Sigmoid colon (tissue), 6 donors: ENCODE measurements at regions not wholly inside any gene's neighbourhood (a gene's known extent, or its start where the extent isn't known, plus 50 kb on each side); places are given as distances from the start of the nearest gene placed in this dataset.

Experiments used
- DNase-seq: peaks from one replicate; pipeline ENCODE4 v3.0.0-alpha.2; 2019
- H3K27ac ChIP-seq, 4 donors: fragments of 200-600 bp; sonication (generic); one replicate each; pipeline ENCODE4 v1.5.1; 2016 to 2019; ENCODE audit warnings: mild to moderate bottlenecking in 1 of 4
- H3K27me3 ChIP-seq, 3 donors: fragments of 200-600 bp; sonication (generic); one replicate each; pipeline ENCODE4 v1.5.1; 2019; ENCODE audit warnings: mild to moderate bottlenecking in 1 of 3
- H3K36me3 ChIP-seq, 4 donors: fragments of 200-600 bp; sonication (generic); one replicate each; pipeline ENCODE4 v1.5.1; 2016 to 2019
- H3K4me1 ChIP-seq, 4 donors: fragments of 200-600 bp; sonication (generic); one replicate each; pipeline ENCODE4 v1.5.1; 2017 to 2019
- H3K4me3 ChIP-seq, 4 donors: fragments of 200-600 bp; sonication (generic); one replicate each; pipeline ENCODE4 v1.5.1; 2017 to 2019; ENCODE audit warnings: mild to moderate bottlenecking in 2 of 4, moderate library complexity in 1 of 4
- H3K9me3 ChIP-seq, 4 donors: fragments of 200-600 bp in 3 of 4; sonication (generic) in 3 of 4; one replicate each; pipeline versions ENCODE4 v1.5.1 to v1.6.1; 2013 to 2019
- EP300 ChIP-seq, 4 donors: sonication (generic); formaldehyde crosslinking; IDR thresholded peaks; one replicate each; pipeline ENCODE4 v1.6.1; 2017; ENCODE audit warnings: antibody characterized with exemption in 4 of 4
- POLR2A ChIP-seq, 2 donors: fragments of 450-650 bp; IDR thresholded peaks; one replicate each; pipeline ENCODE4 v1.6.1; 2016; ENCODE audit warnings: antibody characterized with exemption in 2 of 2, mild to moderate bottlenecking in 2 of 2, moderate library complexity in 2 of 2
- POLR2AphosphoS5 ChIP-seq, 4 donors: sonication (generic); formaldehyde crosslinking; IDR thresholded peaks; one replicate each; pipeline ENCODE4 v1.6.1; 2017; ENCODE audit warnings: antibody characterized with exemption in 4 of 4
- WGBS, 2 donors: extraction: QIAGEN DNeasy Blood & Tissue Kit; methylation state at CpG; one replicate each; pipeline ENCODE4 v1.1.7; 2013; 5-methylcytosine and 5-hydroxymethylcytosine counted together
- intact Hi-C: fragments of 100-400 bp; cut with DNase I; formaldehyde crosslinking; loops from one replicate; pipeline ENCODE4 v1.15.1; 2023
- TF ChIP-seq, protein P1 (sequence below), 4 experiments: fragments of 450-650 bp in 3 of 4; fragments of 200-600 bp in 1 of 4; IDR thresholded peaks; one replicate each; pipeline ENCODE4 v1.5.1; 2016 to 2019; ENCODE audit warnings: antibody characterized with exemption in 4 of 4, mild to moderate bottlenecking in 3 of 4, moderate library complexity in 2 of 4
- donor health status: healthy with polysubstance abuse.
- donor health status: healthy.

- 42 to 78% methylated on average over 7 of the region's 7 CpGs for WGBS, 2 donors
- Histone ChIP-seq H3K4me3 (no peak overlapping the region), H3K36me3 (no peaks in the 10 kb centered on the region), H3K9me3 (no peaks in the 10 kb centered on the region), H3K27ac (no peak overlapping the region), H3K4me1 (no peaks in the 10 kb centered on the region), H3K27me3 (peaks cover 0 to 7% (median 0%) of the 10 kb centered on the region in 3 donors)
- intact Hi-C loops = no loop called here
- TF ChIP-seq, protein P1, sequence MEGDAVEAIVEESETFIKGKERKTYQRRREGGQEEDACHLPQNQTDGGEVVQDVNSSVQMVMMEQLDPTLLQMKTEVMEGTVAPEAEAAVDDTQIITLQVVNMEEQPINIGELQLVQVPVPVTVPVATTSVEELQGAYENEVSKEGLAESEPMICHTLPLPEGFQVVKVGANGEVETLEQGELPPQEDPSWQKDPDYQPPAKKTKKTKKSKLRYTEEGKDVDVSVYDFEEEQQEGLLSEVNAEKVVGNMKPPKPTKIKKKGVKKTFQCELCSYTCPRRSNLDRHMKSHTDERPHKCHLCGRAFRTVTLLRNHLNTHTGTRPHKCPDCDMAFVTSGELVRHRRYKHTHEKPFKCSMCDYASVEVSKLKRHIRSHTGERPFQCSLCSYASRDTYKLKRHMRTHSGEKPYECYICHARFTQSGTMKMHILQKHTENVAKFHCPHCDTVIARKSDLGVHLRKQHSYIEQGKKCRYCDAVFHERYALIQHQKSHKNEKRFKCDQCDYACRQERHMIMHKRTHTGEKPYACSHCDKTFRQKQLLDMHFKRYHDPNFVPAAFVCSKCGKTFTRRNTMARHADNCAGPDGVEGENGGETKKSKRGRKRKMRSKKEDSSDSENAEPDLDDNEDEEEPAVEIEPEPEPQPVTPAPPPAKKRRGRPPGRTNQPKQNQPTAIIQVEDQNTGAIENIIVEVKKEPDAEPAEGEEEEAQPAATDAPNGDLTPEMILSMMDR (IDR thresholded peaks at IDR 0.05) = no peak
- TF ChIP-seq EP300 (IDR thresholded peaks at IDR 0.05) = no peak
- no peak for TF ChIP-seq POLR2A (IDR thresholded peaks at IDR 0.05)
- TF ChIP-seq POLR2AphosphoS5 (IDR thresholded peaks at IDR 0.05) = no peak
- no peak for DNase-seq
Observed at GRCh38 chr2:234412726-234413125, 84.2 kb downstream of the ARL4C start.

DNA sequence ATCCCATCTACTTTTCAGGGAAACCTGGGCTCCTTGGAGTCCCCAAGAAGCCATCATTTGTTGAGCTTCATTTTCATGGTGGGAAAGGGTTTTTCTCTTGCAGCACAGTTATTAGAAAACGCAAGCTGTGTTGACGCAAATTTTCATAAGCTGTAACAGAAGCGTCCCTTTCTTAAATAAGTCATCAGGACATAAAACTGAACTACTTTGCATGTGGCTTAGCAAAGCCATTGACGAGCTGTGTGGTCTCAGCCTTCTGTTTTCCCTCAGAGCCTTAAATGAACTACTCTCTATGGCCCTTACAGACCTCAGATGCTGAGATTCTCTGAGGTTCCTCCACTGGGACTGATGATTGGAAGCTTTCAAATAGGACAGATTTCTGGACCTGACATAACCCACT lies 85.1 kb downstream of the ARL4C start:
- no peak for DNase-seq
- Histone ChIP-seq H3K27me3 (peaks cover 0 to 7% (median 0%) of the 10 kb centered on the region in 3 donors), H3K36me3 (no peaks in the 10 kb centered on the region), H3K4me3 (no peak overlapping the region), H3K4me1 (no peaks in the 10 kb centered on the region), H3K9me3 (no peaks in the 10 kb centered on the region), H3K27ac (no peak overlapping the region)
- intact Hi-C loops = no loop called here
- TF ChIP-seq POLR2A (IDR thresholded peaks at IDR 0.05) (no peak), EP300 (IDR thresholded peaks at IDR 0.05) (no peak), POLR2AphosphoS5 (IDR thresholded peaks at IDR 0.05) (no peak)
- TF ChIP-seq, protein P1 (IDR thresholded peaks at IDR 0.05) = no peak
- 79 to 81% methylated on average over 4 of the region's 4 CpGs for WGBS, 2 donors

- 86 to 88% methylated on average over 5 of the region's 5 CpGs for WGBS, 2 donors
- H3K27ac ChIP-seq = no peak overlapping the region
Observed at GRCh38 chr2:234410526-234410925, 86.4 kb downstream of the ARL4C start.

DNA sequence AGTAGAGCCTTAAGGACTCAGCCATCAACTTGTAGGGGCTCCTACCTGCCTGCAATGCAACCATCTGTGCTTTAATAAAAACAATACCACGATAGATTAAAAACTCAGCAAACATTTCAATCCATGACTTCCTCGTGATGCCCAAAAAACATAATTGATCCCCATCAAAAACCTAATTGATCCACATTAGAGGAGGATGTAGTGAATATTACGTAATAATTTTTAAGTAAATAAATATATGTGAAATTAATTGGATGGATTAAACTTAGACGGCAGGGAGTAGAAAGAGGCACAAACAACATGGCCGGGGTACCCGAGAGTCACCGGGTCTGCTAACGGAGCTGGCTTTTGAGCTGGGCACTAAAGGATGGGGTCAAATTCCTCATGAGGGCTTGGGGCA lies 87.3 kb downstream of the ARL4C start:
- intact Hi-C loops = no loop called here

More at GRCh38 chr2:234410526-234410925, 86.4 kb downstream of the ARL4C start:
- Histone ChIP-seq H3K9me3 (no peaks in the 10 kb centered on the region), H3K36me3 (no peaks in the 10 kb centered on the region), H3K4me3 (no peak overlapping the region), H3K4me1 (no peaks in the 10 kb centered on the region), H3K27me3 (peaks cover 0 to 7% (median 0%) of the 10 kb centered on the region in 3 donors)
- intact Hi-C loops = no loop called here
- no peak for DNase-seq
- TF ChIP-seq POLR2AphosphoS5 (IDR thresholded peaks at IDR 0.05) (no peak), EP300 (IDR thresholded peaks at IDR 0.05) (no peak), POLR2A (IDR thresholded peaks at IDR 0.05) (no peak)
- TF ChIP-seq, protein P1 (IDR thresholded peaks at IDR 0.05) = no peak

More for the DNA sequence above, 87.3 kb downstream of the ARL4C start:
- DNase-seq = no peak
- WGBS, 2 donors = 91 to 94% methylated on average over 8 of the region's 8 CpGs
- no peaks in the 10 kb centered on the region for H3K9me3 ChIP-seq
- no peak overlapping the region for H3K27ac ChIP-seq
- H3K27me3 ChIP-seq = peaks cover 0 to 7% (median 0%) of the 10 kb centered on the region in 3 donors
- H3K4me3 ChIP-seq = no peak overlapping the region
- TF ChIP-seq, protein P1 (IDR thresholded peaks at IDR 0.05) = no peak
- TF ChIP-seq POLR2A (IDR thresholded peaks at IDR 0.05) = no peak
- TF ChIP-seq POLR2AphosphoS5 (IDR thresholded peaks at IDR 0.05) = no peak
- TF ChIP-seq EP300 (IDR thresholded peaks at IDR 0.05) = no peak
- no peaks in the 10 kb centered on the region for H3K4me1 ChIP-seq
- no peaks in the 10 kb centered on the region for H3K36me3 ChIP-seq
